GM12878 (cell line): ENCODE measurements at regions not wholly inside any gene's neighbourhood (a gene's known extent, or its start where the extent isn't known, plus 50 kb on each side); places are given as distances from the start of the nearest gene placed in this dataset.

Experiments
- ATAC-seq: fragments of 200-7000 bp; cut with Tn5 transposase; 3 replicates; pipeline ENCODE4 v1.9.1; 2020; ENCODE audit warnings: mild to moderate bottlenecking, moderate library complexity
- BruUV-seq: library from RNA; stranded (reverse); fragments of 400-500 nt; replicated peaks from 2 replicates; lab custom pipeline; 2021; lab: Mats Ljungman, UMichigan
- CTCF ChIA-PET: fragments of 300-600 bp; sonication (Branson Sonifier 250); formaldehyde crosslinking; extraction: SDS; loops from one replicate; lab custom pipeline; 2021; ENCODE audit warnings: inconsistent platforms; lab: Yijun Ruan, JAX
- POLR2A ChIA-PET: fragments of 350-600 bp; formaldehyde crosslinking; extraction: SDS; loops from one replicate; lab custom pipeline; 2021; ENCODE audit warnings: inconsistent platforms; lab: Charles Lee
- RAD21 ChIA-PET: fragments of 300-600 bp; sonication (Branson Sonifier 250); formaldehyde crosslinking; loops from one replicate; lab custom pipeline; 2023; ENCODE audit warnings: antibody characterized with exemption; ENCODE audit not compliant: unreplicated experiment; lab: Charles Lee
- SMC1A ChIA-PET: fragments of 300-600 bp; sonication (Branson Sonifier 250); formaldehyde crosslinking; loops from one replicate; lab custom pipeline; 2023; ENCODE audit not compliant: unreplicated experiment, uncharacterized antibody; lab: Charles Lee
- DNase-seq: peaks from one replicate; pipeline ENCODE4 v3.0.0-alpha.2; 2011; ENCODE audit warnings: low read depth, low spot score
- FAIRE-seq: peaks from 3 replicates; lab custom pipeline; 2011; peaks lifted over from hg19 to GRCh38; lab: Jason Lieb, UNC
- H2AFZ ChIP-seq: 2 replicates; pipeline ENCODE4 v1.6.0; 2011; ENCODE audit warnings: low read depth, low read length, control low read depth; ENCODE audit not compliant: control insufficient read depth
- H3K27ac ChIP-seq: 2 replicates; pipeline ENCODE4 v1.5.1; 2011; ENCODE audit warnings: control low read depth; ENCODE audit not compliant: control insufficient read depth, insufficient read depth
- H3K27me3 ChIP-seq, 2 experiments: replicated peaks in 1 of 2; 2 replicates each; pipeline versions ENCODE4 v1.6.0 to v1.6.1; 2011; ENCODE audit warnings: low read length in 1 of 2; ENCODE audit not compliant: control insufficient read depth in 2 of 2, insufficient read depth in 2 of 2
- H3K36me3 ChIP-seq, 2 experiments: 2 replicates each; pipeline ENCODE4 v1.5.1; 2011; ENCODE audit warnings: low read length in 1 of 2; ENCODE audit not compliant: control insufficient read depth in 2 of 2, insufficient read depth in 2 of 2
- H3K4me1 ChIP-seq: 2 replicates; pipeline ENCODE4 v1.6.1; 2011; ENCODE audit warnings: mild to moderate bottlenecking, low read length, moderate library complexity, mixed read lengths; ENCODE audit not compliant: control insufficient read depth, insufficient read depth
- H3K4me2 ChIP-seq: 2 replicates; pipeline ENCODE4 v1.6.0; 2011; ENCODE audit warnings: control low read depth; ENCODE audit not compliant: control insufficient read depth, insufficient read depth
- H3K4me3 ChIP-seq: fragments of 200-600 bp; sonication (generic); 2 replicates; pipeline ENCODE4 v1.5.1; 2016
- H3K79me2 ChIP-seq: 2 replicates; pipeline ENCODE4 v1.6.0; 2011; ENCODE audit warnings: low read length; ENCODE audit not compliant: control insufficient read depth, insufficient read depth
- H3K9ac ChIP-seq: 2 replicates; pipeline ENCODE4 v1.8.0; 2011; ENCODE audit warnings: low read length, control low read depth, mixed read lengths; ENCODE audit not compliant: control insufficient read depth, insufficient read depth
- H3K9me3 ChIP-seq: replicated peaks from 3 replicates; pipeline ENCODE4 v1.5.1; 2011; ENCODE audit warnings: mild to moderate bottlenecking, low read length; ENCODE audit not compliant: control insufficient read depth, insufficient read depth
- H4K20me1 ChIP-seq: 2 replicates; pipeline ENCODE4 v1.6.0; 2011; ENCODE audit not compliant: control insufficient read depth, insufficient read depth
- ATF7 ChIP-seq: fragments of 450-650 bp; IDR thresholded peaks from 2 replicates; pipeline ENCODE4 v1.6.1; 2016; ENCODE audit warnings: low read depth, mild to moderate bottlenecking
- BCL11A ChIP-seq: IDR thresholded peaks from 2 replicates; pipeline ENCODE4 v1.6.1; 2011; ENCODE audit warnings: low read depth, low read length
- MTA2 ChIP-seq: fragments of 450-650 bp; IDR thresholded peaks from 2 replicates; pipeline ENCODE4 v1.6.1; 2016; ENCODE audit warnings: low read depth, mild to moderate bottlenecking, moderate library complexity
- RBBP5 ChIP-seq: fragments of 200-600 bp; sonication (generic); conservative IDR thresholded peaks from 2 replicates; pipeline ENCODE4 v1.6.1; 2016
- SPI1 ChIP-seq: IDR thresholded peaks from 2 replicates; pipeline ENCODE4 v1.6.1; 2011; ENCODE audit warnings: low read depth, mild to moderate bottlenecking, low read length, moderate library complexity, borderline replicate concordance; ENCODE audit not compliant: insufficient read depth
- WGBS: methylation state at CpG from one replicate; pipeline ENCODE4 v1.1.6; 2016; ENCODE audit warnings: low lambda C conversion rate; ENCODE audit not compliant: insufficient replicate concordance, insufficient coverage; ENCODE audit errors: missing lambda C conversion rate; 5-methylcytosine and 5-hydroxymethylcytosine counted together
- in situ Hi-C: fragments of 300-500 bp; cut with MboI; formaldehyde crosslinking; loops from 9 replicates; pipeline ENCODE4 v1.14.3; 2018; ENCODE audit warnings: mixed read lengths
- intact Hi-C: fragments of 100-400 bp; cut with micrococcal nuclease; formaldehyde crosslinking; loops from one replicate; pipeline ENCODE4 v1.14.2; 2022; ENCODE audit not compliant: unreplicated experiment
- TF ChIP-seq, protein P1 (sequence below): fragments of 150-350 bp; IDR thresholded peaks from 2 replicates; pipeline ENCODE4 v1.6.1; 2014; ENCODE audit warnings: mild to moderate bottlenecking, low read depth, low read length
- TF ChIP-seq, protein P2 (sequence below): IDR thresholded peaks from 2 replicates; pipeline ENCODE4 v1.6.1; 2012; ENCODE audit warnings: mild to moderate bottlenecking, low read depth, low read length

DNA sequence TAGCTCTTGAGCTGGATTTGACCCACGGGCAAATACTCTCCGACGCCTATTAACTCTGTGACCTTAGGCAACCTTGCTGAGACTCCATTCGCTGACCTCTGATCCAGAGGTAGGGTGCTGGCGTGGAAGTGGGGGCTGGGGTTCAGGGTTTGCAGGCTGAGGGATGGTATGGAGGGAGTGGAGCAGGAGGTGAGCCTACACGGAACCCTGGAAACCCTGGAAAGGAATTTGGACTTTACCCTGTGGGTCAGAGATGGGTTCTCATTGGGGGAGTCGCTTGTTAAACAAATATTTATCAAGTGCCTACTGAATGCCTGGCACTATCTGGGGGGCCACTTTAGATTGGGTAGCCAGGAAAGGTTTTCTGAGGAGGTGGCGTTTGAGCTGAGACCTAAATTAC lies 58.2 kb upstream of the FZD7 start:
- DNase-seq (no peak), FAIRE-seq (no peak), ATAC-seq (no peak)
- TF ChIP-seq MTA2 (no peak), BCL11A (no peak), ATF7 (no peak)
- TF ChIP-seq, protein P1, sequence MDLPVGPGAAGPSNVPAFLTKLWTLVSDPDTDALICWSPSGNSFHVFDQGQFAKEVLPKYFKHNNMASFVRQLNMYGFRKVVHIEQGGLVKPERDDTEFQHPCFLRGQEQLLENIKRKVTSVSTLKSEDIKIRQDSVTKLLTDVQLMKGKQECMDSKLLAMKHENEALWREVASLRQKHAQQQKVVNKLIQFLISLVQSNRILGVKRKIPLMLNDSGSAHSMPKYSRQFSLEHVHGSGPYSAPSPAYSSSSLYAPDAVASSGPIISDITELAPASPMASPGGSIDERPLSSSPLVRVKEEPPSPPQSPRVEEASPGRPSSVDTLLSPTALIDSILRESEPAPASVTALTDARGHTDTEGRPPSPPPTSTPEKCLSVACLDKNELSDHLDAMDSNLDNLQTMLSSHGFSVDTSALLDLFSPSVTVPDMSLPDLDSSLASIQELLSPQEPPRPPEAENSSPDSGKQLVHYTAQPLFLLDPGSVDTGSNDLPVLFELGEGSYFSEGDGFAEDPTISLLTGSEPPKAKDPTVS: no peak
- Histone ChIP-seq H3K4me2 (no peak overlapping the region), H2AFZ (no peak overlapping the region), H3K36me3 (no peaks in the 10 kb centered on the region), H3K4me1 (no peaks in the 10 kb centered on the region; the same call in 1 of the 2 replicates), H3K4me3 (no peak overlapping the region), H3K9me3 (no peaks in the 10 kb centered on the region), H3K27ac (no peak overlapping the region), H3K27me3 (no peaks in the 10 kb centered on the region), H3K79me2 (no peaks in the 10 kb centered on the region), H3K9ac (no peak overlapping the region), H4K20me1 (no peaks in the 10 kb centered on the region)
- in situ Hi-C loops (no loop called here), intact Hi-C loops (loop anchor here (5.0 kb wide), 1 partner anchor 62 kb away; no protein-coding TSS in a partner anchor)
- 70% methylated on average over 8 of the region's 8 CpGs for WGBS
- SMC1A ChIA-PET: interaction anchor here (1.0 to 3.7 kb wide), 3 partner anchors 16 to 83 kb away, joined by 3 to 11 read pairs (median 3); no protein-coding TSS in a partner anchor
- RAD21 ChIA-PET: no interaction called here
- no TSS peak for BruUV-seq
- CTCF ChIA-PET: no interaction called here
- POLR2A ChIA-PET: no interaction called here

DNA sequence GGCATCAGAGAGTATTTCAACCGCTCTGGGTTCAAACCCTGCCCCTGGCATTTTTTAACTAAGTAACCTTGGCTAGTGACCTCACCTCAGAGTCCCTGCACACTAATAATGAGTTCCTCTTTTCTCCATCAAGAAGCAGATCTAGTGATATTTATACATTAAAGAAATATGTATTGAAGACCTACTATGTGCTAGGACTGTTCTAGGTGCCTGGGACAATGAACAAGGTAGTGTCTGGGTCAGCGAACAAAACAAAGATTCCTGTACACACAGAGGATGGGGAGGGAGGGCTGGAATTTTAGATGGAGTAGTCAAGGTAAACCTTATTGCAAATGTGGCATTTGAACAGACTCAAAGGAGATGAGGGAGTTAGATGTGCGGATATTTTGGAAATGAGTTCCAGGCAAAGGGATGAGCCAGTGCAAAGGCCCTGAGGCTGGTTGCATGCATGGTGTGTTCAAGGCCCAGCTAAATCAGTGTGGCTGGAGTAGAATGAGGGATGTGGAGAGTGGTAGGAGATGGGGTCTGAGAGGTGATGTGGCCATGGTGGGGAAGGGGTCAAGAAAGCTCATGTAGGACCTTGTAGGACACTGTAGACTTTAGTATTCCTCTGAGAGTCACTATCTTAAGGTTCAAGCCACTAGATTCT lies 57.6 kb upstream of the FZD7 start:
- in situ Hi-C loops: no loop called here
- 47% methylated on average over 3 of the region's 3 CpGs for WGBS
- no peaks in the 10 kb centered on the region for H3K36me3 ChIP-seq
- POLR2A ChIA-PET: interaction anchor here (1.6 kb wide), 1 partner anchor 29 kb away, joined by 6 read pairs; no protein-coding TSS in a partner anchor
- no peaks in the 10 kb centered on the region for H3K9me3 ChIP-seq
- SMC1A ChIA-PET: interaction anchor here (1.2 to 3.7 kb wide), 2 partner anchors 25 to 29 kb away, joined by 5 to 11 read pairs; no protein-coding TSS in a partner anchor
- H3K4me3 ChIP-seq: no peak overlapping the region
- H4K20me1 ChIP-seq: no peaks in the 10 kb centered on the region
- no peak overlapping the region for H3K4me2 ChIP-seq
- DNase-seq: no peak
- RAD21 ChIA-PET: no interaction called here
- BruUV-seq: no TSS peak
- no peak for ATAC-seq
- H3K27ac ChIP-seq: no peak overlapping the region
- intact Hi-C loops: loop anchor here (5.0 kb wide), 1 partner anchor 61 kb away; no protein-coding TSS in a partner anchor
- no peak for FAIRE-seq
- no peaks in the 10 kb centered on the region for H3K79me2 ChIP-seq
- H3K4me1 ChIP-seq: peaks cover 6% of the 10 kb centered on the region
- TF ChIP-seq RBBP5: no peak
- TF ChIP-seq, protein P2, sequence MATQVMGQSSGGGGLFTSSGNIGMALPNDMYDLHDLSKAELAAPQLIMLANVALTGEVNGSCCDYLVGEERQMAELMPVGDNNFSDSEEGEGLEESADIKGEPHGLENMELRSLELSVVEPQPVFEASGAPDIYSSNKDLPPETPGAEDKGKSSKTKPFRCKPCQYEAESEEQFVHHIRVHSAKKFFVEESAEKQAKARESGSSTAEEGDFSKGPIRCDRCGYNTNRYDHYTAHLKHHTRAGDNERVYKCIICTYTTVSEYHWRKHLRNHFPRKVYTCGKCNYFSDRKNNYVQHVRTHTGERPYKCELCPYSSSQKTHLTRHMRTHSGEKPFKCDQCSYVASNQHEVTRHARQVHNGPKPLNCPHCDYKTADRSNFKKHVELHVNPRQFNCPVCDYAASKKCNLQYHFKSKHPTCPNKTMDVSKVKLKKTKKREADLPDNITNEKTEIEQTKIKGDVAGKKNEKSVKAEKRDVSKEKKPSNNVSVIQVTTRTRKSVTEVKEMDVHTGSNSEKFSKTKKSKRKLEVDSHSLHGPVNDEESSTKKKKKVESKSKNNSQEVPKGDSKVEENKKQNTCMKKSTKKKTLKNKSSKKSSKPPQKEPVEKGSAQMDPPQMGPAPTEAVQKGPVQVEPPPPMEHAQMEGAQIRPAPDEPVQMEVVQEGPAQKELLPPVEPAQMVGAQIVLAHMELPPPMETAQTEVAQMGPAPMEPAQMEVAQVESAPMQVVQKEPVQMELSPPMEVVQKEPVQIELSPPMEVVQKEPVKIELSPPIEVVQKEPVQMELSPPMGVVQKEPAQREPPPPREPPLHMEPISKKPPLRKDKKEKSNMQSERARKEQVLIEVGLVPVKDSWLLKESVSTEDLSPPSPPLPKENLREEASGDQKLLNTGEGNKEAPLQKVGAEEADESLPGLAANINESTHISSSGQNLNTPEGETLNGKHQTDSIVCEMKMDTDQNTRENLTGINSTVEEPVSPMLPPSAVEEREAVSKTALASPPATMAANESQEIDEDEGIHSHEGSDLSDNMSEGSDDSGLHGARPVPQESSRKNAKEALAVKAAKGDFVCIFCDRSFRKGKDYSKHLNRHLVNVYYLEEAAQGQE: no peak
- peak; percentile 54 for TF ChIP-seq SPI1
- H2AFZ ChIP-seq: no peak overlapping the region
- H3K27me3 ChIP-seq: no peaks in the 10 kb centered on the region
- H3K9ac ChIP-seq: no peak overlapping the region
- CTCF ChIA-PET: interaction anchor here (1.2 to 1.3 kb wide), 2 partner anchors 11 to 33 kb away, joined by 3 to 5 read pairs; no protein-coding TSS in a partner anchor
